Transverse colon (tissue), 4 donors: ENCODE measurements at regions not wholly inside any gene's neighbourhood (a gene's known extent, or its start where the extent isn't known, plus 50 kb on each side); places are given as distances from the start of the nearest gene placed in this dataset.
A peak's percentile ranks its signal among the peaks of the same experiment; 100 is the strongest.
"Not testable (repeated sequence)": the region's sequence is repeated elsewhere in the genome, so short reads cannot be mapped to it uniquely, and the experiment has no call there.

Experiments used
- DNase-seq: peaks from one replicate; pipeline ENCODE4 v3.0.0-alpha.2; 2019
- H3K27ac ChIP-seq, 4 donors: fragments of 200-600 bp; sonication (generic); 2 replicates each; pipeline ENCODE4 v1.5.1; 2016 to 2018; ENCODE audit warnings: inconsistent platforms in 4 of 4
- H3K27me3 ChIP-seq: fragments of 200-600 bp; sonication (generic); 2 replicates; pipeline ENCODE4 v1.5.1; 2017; ENCODE audit warnings: inconsistent platforms
- H3K36me3 ChIP-seq, 4 donors: fragments of 200-600 bp; sonication (generic); 2 replicates each; pipeline ENCODE4 v1.5.1; 2017 to 2019; ENCODE audit warnings: inconsistent platforms in 4 of 4
- H3K4me1 ChIP-seq, 4 donors: fragments of 200-600 bp; sonication (generic); 2 replicates each; pipeline ENCODE4 v1.5.1; 2017 to 2020; ENCODE audit warnings: inconsistent platforms in 4 of 4
- H3K4me3 ChIP-seq, 4 donors: fragments of 200-600 bp; sonication (generic); 1 replicate in 1 of 4; 2 replicates in 3 of 4; pipeline versions ENCODE4 v1.5.1 to v1.6.1; 2017 to 2019; ENCODE audit warnings: inconsistent platforms in 4 of 4
- H3K9me3 ChIP-seq, 2 donors: fragments of 200-600 bp; sonication (generic); 2 replicates each; pipeline ENCODE4 v1.5.1; 2017 to 2019; ENCODE audit warnings: inconsistent platforms in 2 of 2
- EP300 ChIP-seq: sonication (generic); formaldehyde crosslinking; IDR thresholded peaks from one replicate; pipeline ENCODE4 v1.6.1; 2017; ENCODE audit warnings: antibody characterized with exemption, low read depth
- POLR2A ChIP-seq: fragments of 450-650 bp; IDR thresholded peaks from one replicate; pipeline ENCODE4 v1.6.1; 2016; ENCODE audit warnings: antibody characterized with exemption, mild to moderate bottlenecking, moderate library complexity
- POLR2AphosphoS5 ChIP-seq, 3 donors: sonication (generic); formaldehyde crosslinking; IDR thresholded peaks; one replicate each; pipeline ENCODE4 v1.6.1; 2016; ENCODE audit warnings: antibody characterized with exemption in 3 of 3
- WGBS, 2 donors: methylation state at CpG; one replicate each; pipeline ENCODE4 v1.1.5; 2018; ENCODE audit warnings: low coverage in 1 of 2; 5-methylcytosine and 5-hydroxymethylcytosine counted together
- in situ Hi-C, 4 donors: fragments of 200-750 bp; cut with MboI; loops; one replicate each; pipeline versions ENCODE4 v1.15.0 to v1.15.1; 2017; ENCODE audit warnings: low sequenced_read_pairs in 3 of 4, low pct_ligation_motif_present in 1 of 4, low pct_unique_long_range_greater_than_20kb in 1 of 4
- intact Hi-C: fragments of 100-400 bp; cut with DNase I; formaldehyde crosslinking; loops from one replicate; pipeline ENCODE4 v1.15.1; 2023; ENCODE audit warnings: low total_unique reads
- TF ChIP-seq, protein P1 (sequence below), 5 experiments: fragments of 200-600 bp in 3 of 5; fragments of 450-650 bp in 2 of 5; sonication (generic) in 3 of 5; IDR thresholded peaks; 1 replicate in 2 of 5; 2 replicates in 3 of 5; pipeline ENCODE4 v1.5.1; 2016 to 2017; ENCODE audit warnings: antibody characterized with exemption in 5 of 5, inconsistent platforms in 3 of 5, mild to moderate bottlenecking in 2 of 5, moderate library complexity in 1 of 5

DNA sequence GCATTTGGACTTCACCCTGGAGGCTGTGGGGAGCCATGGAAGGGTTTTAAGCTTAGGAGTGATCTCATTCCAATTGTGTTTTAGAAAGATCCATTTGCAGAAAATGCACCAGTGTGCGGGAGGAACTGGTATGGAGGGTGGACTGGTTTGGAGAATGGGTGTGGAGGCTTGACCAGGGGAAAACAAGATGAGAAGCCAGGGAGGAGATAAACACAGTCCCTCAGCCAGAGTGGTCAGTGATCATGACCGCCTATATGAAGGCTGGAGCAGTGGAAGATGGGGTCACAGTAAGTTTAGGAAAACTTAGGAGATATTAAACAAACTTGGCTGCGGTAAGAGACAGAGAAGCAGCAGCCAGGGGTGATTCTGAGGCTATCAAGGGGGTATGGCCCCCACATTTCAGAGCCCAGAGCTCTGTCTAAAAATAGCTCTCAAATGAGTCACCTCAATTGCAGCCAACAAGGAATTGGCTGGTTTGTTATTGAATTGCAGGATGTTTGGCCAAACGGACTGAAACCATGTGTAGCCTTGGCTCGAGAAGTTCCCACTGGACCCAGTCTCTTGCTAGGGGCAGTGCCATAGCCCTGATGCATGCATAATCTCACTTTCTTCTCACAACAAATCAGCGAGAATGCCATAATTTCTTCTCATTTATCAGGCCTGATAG lies 159.9 kb upstream of the TOP1 start:
- H3K4me3 ChIP-seq, result no peak overlapping the region
- DNase-seq, result no peak
- H3K9me3 ChIP-seq, result no peaks in the 10 kb centered on the region
- intact Hi-C loops, result no loop called here
- no peaks in the 10 kb centered on the region for H3K27me3 ChIP-seq
- H3K4me1 ChIP-seq, result peaks cover 0 to 7% (median 4%) of the 10 kb centered on the region in 4 donors
- TF ChIP-seq, protein P1, sequence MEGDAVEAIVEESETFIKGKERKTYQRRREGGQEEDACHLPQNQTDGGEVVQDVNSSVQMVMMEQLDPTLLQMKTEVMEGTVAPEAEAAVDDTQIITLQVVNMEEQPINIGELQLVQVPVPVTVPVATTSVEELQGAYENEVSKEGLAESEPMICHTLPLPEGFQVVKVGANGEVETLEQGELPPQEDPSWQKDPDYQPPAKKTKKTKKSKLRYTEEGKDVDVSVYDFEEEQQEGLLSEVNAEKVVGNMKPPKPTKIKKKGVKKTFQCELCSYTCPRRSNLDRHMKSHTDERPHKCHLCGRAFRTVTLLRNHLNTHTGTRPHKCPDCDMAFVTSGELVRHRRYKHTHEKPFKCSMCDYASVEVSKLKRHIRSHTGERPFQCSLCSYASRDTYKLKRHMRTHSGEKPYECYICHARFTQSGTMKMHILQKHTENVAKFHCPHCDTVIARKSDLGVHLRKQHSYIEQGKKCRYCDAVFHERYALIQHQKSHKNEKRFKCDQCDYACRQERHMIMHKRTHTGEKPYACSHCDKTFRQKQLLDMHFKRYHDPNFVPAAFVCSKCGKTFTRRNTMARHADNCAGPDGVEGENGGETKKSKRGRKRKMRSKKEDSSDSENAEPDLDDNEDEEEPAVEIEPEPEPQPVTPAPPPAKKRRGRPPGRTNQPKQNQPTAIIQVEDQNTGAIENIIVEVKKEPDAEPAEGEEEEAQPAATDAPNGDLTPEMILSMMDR (IDR thresholded peaks at IDR 0.05), result no peak
- TF ChIP-seq POLR2A (no peak), EP300 (no peak), POLR2AphosphoS5 (IDR thresholded peaks at IDR 0.05) (no peak)
- WGBS, 2 donors, result 61 to 68% methylated on average over 3 to 6 of the region's 6 CpGs
- no peaks in the 10 kb centered on the region for H3K36me3 ChIP-seq
- in situ Hi-C loops, result no loop called here
- peak overlapping the region in 1 of 4 donors; percentile 45 for H3K27ac ChIP-seq

DNA sequence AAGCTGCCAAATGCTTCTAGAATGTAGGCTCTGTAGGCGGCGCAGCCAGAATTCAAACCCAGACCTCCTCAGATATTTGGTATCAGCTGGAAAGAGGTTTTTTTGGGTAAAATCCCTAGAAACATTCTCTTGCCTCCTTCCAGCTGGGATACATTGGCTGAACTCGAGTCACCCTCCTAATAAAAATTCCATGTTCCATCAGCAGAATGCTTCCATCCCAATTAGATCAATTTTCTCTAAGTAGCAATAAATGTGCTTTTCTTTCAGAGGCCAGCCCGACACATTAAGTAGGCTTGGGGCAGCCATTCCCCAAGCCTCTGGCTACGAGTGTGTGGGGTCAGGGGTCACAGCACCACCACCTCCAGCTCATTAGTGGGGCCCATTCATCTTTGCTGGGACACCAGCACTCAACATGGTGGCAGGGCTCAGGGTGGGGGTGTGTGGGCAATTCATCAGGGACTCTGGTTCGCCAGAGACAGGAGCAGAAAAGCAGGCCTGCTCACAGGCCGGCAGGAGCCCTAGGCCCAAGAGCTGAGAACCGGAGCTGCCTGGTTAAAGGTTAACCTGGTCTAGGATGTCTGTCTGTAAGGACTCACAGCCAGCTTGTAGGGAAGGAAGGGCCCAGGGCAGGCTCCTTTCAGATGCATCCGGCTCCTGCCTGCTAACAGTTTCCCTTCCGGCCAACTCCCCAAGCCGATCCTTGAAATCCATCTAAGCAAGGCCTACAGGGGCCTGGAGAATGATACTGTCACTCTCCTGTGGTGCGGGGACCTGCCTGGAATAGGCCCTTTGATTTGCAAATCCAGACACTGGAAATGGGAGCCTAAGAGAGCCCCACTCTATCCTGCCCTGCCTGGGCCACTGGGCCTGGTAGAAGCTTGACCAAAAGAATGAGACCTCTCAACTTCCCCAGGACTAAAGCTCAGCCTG lies 159.1 kb upstream of the TOP1 start:
- DNase-seq, result no peak
- H3K27ac ChIP-seq, result no peak overlapping the region
- TF ChIP-seq POLR2AphosphoS5 (IDR thresholded peaks at IDR 0.05) (no peak), POLR2A (no peak), EP300 (no peak)
- TF ChIP-seq, protein P1 (IDR thresholded peaks at IDR 0.05), result no peak
- peaks cover 0 to 7% (median 4%) of the 10 kb centered on the region in 4 donors for H3K4me1 ChIP-seq
- 71% methylated on average over 12 of the region's 12 CpGs; no CpG with 5 or more reads in 1 of the 2 donors for WGBS, 2 donors
- H3K27me3 ChIP-seq, result no peaks in the 10 kb centered on the region
- in situ Hi-C loops (no loop called here), intact Hi-C loops (no loop called here)
- H3K36me3 ChIP-seq, result no peaks in the 10 kb centered on the region
- H3K9me3 ChIP-seq, result no peaks in the 10 kb centered on the region
- H3K4me3 ChIP-seq, result no peak overlapping the region

GRCh38 chr20:40875116-40876085 lies 153.2 kb upstream of the TOP1 start:
- no peak for DNase-seq
- Histone ChIP-seq H3K27ac (no peak overlapping the region), H3K27me3 (no peaks in the 10 kb centered on the region), H3K36me3 (no peaks in the 10 kb centered on the region), H3K9me3 (no peaks in the 10 kb centered on the region), H3K4me3 (no peak overlapping the region), H3K4me1 (no peaks in the 10 kb centered on the region)
- in situ Hi-C loops, result no loop called here
- WGBS, 2 donors, result 59 to 67% methylated on average over 4 to 8 of the region's 9 CpGs
- TF ChIP-seq POLR2A (no peak), EP300 (no peak), POLR2AphosphoS5 (IDR thresholded peaks at IDR 0.05) (no peak)
- TF ChIP-seq, protein P1 (IDR thresholded peaks at IDR 0.05), result no peak
- intact Hi-C loops, result no loop called here

GRCh38 chr20:40878099-40878498 lies 150.5 kb upstream of the TOP1 start:
- in situ Hi-C loops, result not testable (repeated sequence)

More at GRCh38 chr20:40878099-40878498, 150.5 kb upstream of the TOP1 start:
- H3K36me3 ChIP-seq, H3K27me3 ChIP-seq, DNase-seq, H3K9me3 ChIP-seq, intact Hi-C loops, H3K27ac ChIP-seq, H3K4me1 ChIP-seq, H3K4me3 ChIP-seq: not testable (repeated sequence)
- 81% methylated on average over 1 of the region's 1 CpG; no CpG with 5 or more reads in 1 of the 2 donors for WGBS, 2 donors
